ENCODE measurements at regions not wholly inside any gene's neighbourhood (a gene's known extent, or its start where the extent isn't known, plus 50 kb on each side); places are given as distances from the start of the nearest gene placed in this dataset.
"Not testable (repeated sequence)": the region's sequence is repeated elsewhere in the genome, so short reads cannot be mapped to it uniquely, and the experiment has no call there.

GRCh38 chr7:87007038-87007437 lies 52.4 kb downstream of the ELAPOR2 start:
- no peaks in the 10 kb centered on the region for H3K27me3 ChIP-seq (ENCODE audit: control insufficient read depth, insufficient read depth, low read length)
- DNase-seq, result no peak
- no peaks in the 10 kb centered on the region for H3K36me3 ChIP-seq (replicated peaks; ENCODE audit: control insufficient read depth, insufficient read depth, low read length)
- H3K4me3 ChIP-seq (ENCODE audit: insufficient read depth, low read depth, low read length), result no peak overlapping the region

GRCh38 chr7:87004956-87005355 lies 54.5 kb downstream of the ELAPOR2 start:
- DNase-seq, result no peak
- Histone ChIP-seq H3K4me3 (ENCODE audit: insufficient read depth, low read depth, low read length) (no peak overlapping the region), H3K27me3 (ENCODE audit: control insufficient read depth, insufficient read depth, low read length) (no peaks in the 10 kb centered on the region), H3K36me3 (replicated peaks; ENCODE audit: control insufficient read depth, insufficient read depth, low read length) (no peaks in the 10 kb centered on the region)

- no peak for DNase-seq
- Histone ChIP-seq H3K36me3 (replicated peaks; ENCODE audit: control insufficient read depth, insufficient read depth, low read length) (no peaks in the 10 kb centered on the region), H3K27me3 (ENCODE audit: control insufficient read depth, insufficient read depth, low read length) (no peaks in the 10 kb centered on the region), H3K4me3 (ENCODE audit: insufficient read depth, low read depth, low read length) (no peak overlapping the region)
Measured at GRCh38 chr7:87003872-87004798, 55.3 kb downstream of the ELAPOR2 start.

DNA sequence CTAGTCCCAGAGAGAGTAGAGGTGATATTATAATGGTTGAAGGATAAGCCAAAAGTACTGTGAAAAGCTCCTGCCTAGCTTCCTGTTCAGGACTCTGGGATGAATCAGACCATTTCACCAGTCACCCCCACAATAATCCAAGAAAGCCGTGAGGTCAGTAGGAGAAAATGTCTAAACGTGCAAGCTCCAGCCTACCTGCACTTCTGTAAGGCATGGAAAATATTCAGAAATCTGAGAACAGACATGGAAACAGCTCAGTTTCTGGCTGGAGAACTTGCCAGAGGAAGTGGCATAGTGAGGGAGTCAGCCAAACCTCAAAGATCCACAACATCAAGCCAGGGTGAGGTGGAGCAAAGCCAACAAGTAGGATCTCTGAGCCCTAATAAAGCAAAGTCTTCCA lies 58.2 kb downstream of the ELAPOR2 start:
- no peak for DNase-seq
- Histone ChIP-seq H3K36me3 (replicated peaks; ENCODE audit: control insufficient read depth, insufficient read depth, low read length) (no peaks in the 10 kb centered on the region), H3K4me3 (ENCODE audit: insufficient read depth, low read depth, low read length) (no peak overlapping the region), H3K27me3 (ENCODE audit: control insufficient read depth, insufficient read depth, low read length) (no peaks in the 10 kb centered on the region)

DNA sequence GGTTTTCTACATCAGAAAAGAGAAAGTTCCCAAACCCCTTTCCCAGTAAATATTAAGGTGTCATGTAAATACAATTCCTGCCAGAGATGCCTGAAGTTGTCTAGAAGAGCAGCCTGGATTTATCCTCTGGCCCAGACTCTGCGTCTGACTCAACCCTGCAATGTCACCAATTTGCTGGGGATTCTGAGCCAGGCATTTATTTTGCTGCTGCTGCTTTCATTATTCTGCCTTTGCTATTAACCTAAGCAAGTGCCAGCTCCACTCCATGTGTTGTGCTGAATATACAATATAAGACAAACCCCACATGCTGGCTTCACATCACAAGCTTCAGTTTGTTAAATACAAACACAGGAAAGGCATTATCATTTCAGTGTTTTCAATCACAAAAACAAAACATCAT lies 59.1 kb downstream of the ELAPOR2 start:
- Histone ChIP-seq H3K36me3 (replicated peaks; ENCODE audit: control insufficient read depth, insufficient read depth, low read length) (no peaks in the 10 kb centered on the region), H3K27me3 (ENCODE audit: control insufficient read depth, insufficient read depth, low read length) (no peaks in the 10 kb centered on the region), H3K4me3 (ENCODE audit: insufficient read depth, low read depth, low read length) (no peak overlapping the region)
- no peak for DNase-seq

DNA sequence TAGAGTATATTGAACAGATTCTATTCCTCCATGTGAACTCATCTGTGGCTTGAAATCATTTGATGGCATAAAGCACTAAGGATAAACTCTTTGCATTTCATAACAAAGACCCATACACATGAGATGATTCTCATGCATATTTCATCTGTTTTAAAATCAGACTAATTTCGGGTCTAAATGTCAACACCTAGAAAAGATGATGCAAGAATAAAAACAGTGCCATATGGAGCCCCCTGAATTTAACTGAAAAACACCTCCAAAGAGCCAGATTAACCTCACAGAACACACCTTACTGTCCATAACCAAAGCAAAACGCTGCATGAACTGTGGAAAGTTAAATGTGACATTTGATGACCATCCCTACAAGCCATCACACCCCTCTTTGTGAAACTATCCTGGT lies 59.7 kb downstream of the ELAPOR2 start:
- H3K4me3 ChIP-seq (ENCODE audit: insufficient read depth, low read depth, low read length), result no peak overlapping the region

GRCh38 chr7:86995814-86996213 lies 63.6 kb downstream of the ELAPOR2 start:
- Histone ChIP-seq H3K36me3 (replicated peaks; ENCODE audit: control insufficient read depth, insufficient read depth, low read length) (no peaks in the 10 kb centered on the region), H3K27me3 (ENCODE audit: control insufficient read depth, insufficient read depth, low read length) (no peaks in the 10 kb centered on the region), H3K4me3 (ENCODE audit: insufficient read depth, low read depth, low read length) (no peak overlapping the region)
- DNase-seq, result no peak

More for the DNA sequence above, 59.7 kb downstream of the ELAPOR2 start:
- Histone ChIP-seq H3K27me3 (ENCODE audit: control insufficient read depth, insufficient read depth, low read length) (no peaks in the 10 kb centered on the region), H3K36me3 (replicated peaks; ENCODE audit: control insufficient read depth, insufficient read depth, low read length) (no peaks in the 10 kb centered on the region)
- DNase-seq, result no peak

DNA sequence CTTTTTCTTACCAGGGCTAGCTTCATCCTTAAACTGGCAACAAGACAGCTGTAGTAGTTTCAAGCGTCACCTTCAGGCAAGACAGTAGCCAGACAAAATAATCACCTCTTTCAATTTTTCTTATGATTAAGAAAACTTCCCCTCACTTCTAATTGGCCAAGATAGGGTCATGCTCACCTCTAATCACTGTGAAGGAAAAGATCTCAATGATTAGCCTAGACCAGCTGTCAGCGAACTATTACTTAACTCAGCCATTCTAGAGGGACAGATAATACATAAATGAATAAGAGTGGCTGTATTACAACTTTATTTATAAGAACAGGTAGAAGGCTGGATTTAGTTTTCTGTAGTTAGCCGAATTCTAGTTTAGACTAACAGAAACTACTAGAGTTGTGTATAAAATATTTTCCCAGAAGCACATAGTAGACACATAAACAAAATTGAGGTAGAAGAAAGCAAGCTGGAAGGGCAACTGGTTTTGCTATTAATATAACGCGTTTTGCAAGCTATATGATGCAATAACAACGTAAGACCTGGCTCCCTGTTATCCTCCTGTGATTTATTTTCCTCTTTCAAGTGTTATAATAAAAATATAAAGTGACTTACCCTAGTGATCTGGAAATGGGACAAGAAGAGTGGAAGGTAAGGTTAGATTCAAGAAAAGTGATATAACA lies 64.3 kb downstream of the ELAPOR2 start:
- Histone ChIP-seq H3K27me3 (ENCODE audit: control insufficient read depth, insufficient read depth, low read length) (no peaks in the 10 kb centered on the region), H3K36me3 (replicated peaks; ENCODE audit: control insufficient read depth, insufficient read depth, low read length) (no peaks in the 10 kb centered on the region), H3K4me3 (ENCODE audit: insufficient read depth, low read depth, low read length) (no peak overlapping the region)
- no peak for DNase-seq

DNA sequence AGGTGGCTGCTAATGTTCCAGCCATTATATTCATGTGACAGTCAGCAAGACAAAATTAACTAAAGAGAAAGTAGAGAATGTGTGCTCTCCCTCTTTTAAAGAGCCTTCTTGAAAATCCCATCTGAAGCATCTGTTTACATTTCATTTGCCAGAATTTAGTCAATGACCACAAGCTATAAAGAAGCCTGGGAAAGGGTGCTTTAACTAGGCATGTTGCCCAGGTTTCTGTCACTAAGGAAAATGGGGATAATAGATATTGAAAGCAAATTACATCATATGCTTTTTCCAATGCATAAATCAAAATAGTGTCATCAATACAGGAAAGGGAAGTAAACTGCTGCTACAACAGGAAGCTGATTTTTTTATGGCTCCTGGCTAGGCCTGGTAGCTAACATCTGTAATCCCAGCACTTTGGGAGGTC lies 67.7 kb downstream of the ELAPOR2 start:
- Histone ChIP-seq H3K27me3 (ENCODE audit: control insufficient read depth, insufficient read depth, low read length) (no peaks in the 10 kb centered on the region), H3K4me3 (ENCODE audit: insufficient read depth, low read depth, low read length) (no peak overlapping the region), H3K36me3 (replicated peaks; ENCODE audit: control insufficient read depth, insufficient read depth, low read length) (no peaks in the 10 kb centered on the region)
- no peak for DNase-seq

DNA sequence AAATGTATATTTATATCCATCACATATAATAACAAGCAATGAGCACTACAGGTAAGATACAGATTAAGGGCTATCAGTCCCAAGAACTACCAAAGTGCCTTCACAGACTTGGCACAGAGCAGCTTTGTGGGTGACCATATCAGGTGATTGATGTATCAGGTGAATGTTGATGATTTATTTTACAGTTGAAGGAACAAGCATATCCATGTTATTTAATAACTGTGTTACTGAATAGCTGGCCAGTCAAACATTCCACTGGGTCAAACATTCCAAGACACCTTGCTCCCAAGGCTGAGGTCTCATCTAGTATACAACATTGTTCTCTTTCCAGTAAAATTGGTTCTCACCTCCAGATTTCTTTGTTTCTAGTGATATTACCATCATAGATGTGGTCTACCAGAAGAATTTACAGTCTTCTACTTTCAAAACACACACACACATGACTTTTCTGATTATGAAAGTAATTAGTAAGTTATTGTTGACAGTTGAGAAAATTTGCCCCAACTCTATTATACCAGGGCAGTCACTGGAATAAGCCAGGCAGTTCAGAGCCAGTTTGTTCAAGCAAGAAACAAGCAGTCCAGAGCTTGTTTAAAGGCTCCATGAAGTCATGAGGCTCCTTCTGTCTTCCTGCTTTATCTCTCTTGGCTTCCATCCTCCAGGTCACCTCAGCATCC lies 68.2 kb downstream of the ELAPOR2 start:
- no peak for DNase-seq
- no peaks in the 10 kb centered on the region for H3K27me3 ChIP-seq (ENCODE audit: control insufficient read depth, insufficient read depth, low read length)
- H3K36me3 ChIP-seq (replicated peaks; ENCODE audit: control insufficient read depth, insufficient read depth, low read length), result no peaks in the 10 kb centered on the region
- no peak overlapping the region for H3K4me3 ChIP-seq (ENCODE audit: insufficient read depth, low read depth, low read length)

DNA sequence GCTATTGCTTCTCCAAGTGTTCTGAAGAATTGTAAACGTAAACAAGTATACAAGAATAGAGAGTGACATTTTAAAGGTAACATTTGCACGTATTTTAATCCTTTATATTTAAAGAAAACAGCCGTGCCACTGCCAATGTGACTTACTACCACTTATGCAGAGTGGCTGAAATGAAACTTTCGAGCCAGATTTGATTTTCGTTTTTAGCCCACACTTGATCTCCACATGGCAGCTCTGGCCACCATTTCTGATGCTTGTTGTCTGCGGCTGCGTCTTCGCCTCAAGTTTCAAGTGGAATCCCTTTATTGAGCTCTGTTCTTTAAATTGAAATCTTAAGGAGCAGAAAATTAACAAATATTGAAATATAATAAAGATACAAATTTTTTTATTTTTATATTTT lies 70.0 kb downstream of the ELAPOR2 start:
- DNase-seq, result no peak
- no peaks in the 10 kb centered on the region for H3K27me3 ChIP-seq (ENCODE audit: control insufficient read depth, insufficient read depth, low read length)
- H3K4me3 ChIP-seq (ENCODE audit: insufficient read depth, low read depth, low read length), result no peak overlapping the region
- no peaks in the 10 kb centered on the region for H3K36me3 ChIP-seq (replicated peaks; ENCODE audit: control insufficient read depth, insufficient read depth, low read length)

- not testable (repeated sequence) for H3K27me3 ChIP-seq (ENCODE audit: control insufficient read depth, insufficient read depth, low read length); H3K4me3 ChIP-seq (ENCODE audit: insufficient read depth, low read depth, low read length); DNase-seq; H3K36me3 ChIP-seq (replicated peaks; ENCODE audit: control insufficient read depth, insufficient read depth, low read length)
Measured at GRCh38 chr7:86987834-86988233, 71.6 kb downstream of the ELAPOR2 start.

- H3K27me3 ChIP-seq (ENCODE audit: control insufficient read depth, insufficient read depth, low read length); DNase-seq; H3K36me3 ChIP-seq (replicated peaks; ENCODE audit: control insufficient read depth, insufficient read depth, low read length): not testable (repeated sequence)
Measured at GRCh38 chr7:86987358-86987757, 72.1 kb downstream of the ELAPOR2 start.

DNA sequence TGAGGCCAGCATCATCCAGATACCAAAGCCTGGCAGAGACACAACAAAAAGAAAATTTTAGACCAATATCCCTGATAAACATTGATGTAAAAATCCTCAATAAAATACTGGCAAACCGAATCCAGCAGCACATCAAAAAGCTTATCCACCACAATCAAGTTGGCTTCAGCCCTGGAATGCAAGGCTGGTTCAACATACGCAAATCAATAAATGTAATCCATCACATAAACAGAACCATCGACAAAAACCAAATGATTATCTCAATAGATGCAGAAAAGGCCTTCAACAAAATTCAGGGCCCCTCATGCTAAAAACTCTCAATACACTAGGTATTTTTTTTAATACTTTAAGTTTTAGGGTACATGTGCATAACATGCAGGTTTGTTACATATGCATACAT lies 74.1 kb downstream of the ELAPOR2 start:
- H3K4me3 ChIP-seq (ENCODE audit: insufficient read depth, low read depth, low read length); H3K27me3 ChIP-seq (ENCODE audit: control insufficient read depth, insufficient read depth, low read length); H3K36me3 ChIP-seq (replicated peaks; ENCODE audit: control insufficient read depth, insufficient read depth, low read length); DNase-seq: not testable (repeated sequence)

More at GRCh38 chr7:86987358-86987757, 72.1 kb downstream of the ELAPOR2 start:
- H3K4me3 ChIP-seq (ENCODE audit: insufficient read depth, low read depth, low read length), result not testable (repeated sequence)

- not testable (repeated sequence) for DNase-seq; H3K4me3 ChIP-seq (ENCODE audit: insufficient read depth, low read depth, low read length); H3K27me3 ChIP-seq (ENCODE audit: control insufficient read depth, insufficient read depth, low read length); H3K36me3 ChIP-seq (replicated peaks; ENCODE audit: control insufficient read depth, insufficient read depth, low read length)
Measured at GRCh38 chr7:86983654-86984053, 75.8 kb downstream of the ELAPOR2 start.
